ENCODE measurements at regions not wholly inside any gene's neighbourhood (a gene's known extent, or its start where the extent isn't known, plus 50 kb on each side); places are given as distances from the start of the nearest gene placed in this dataset.

- CTCF ChIA-PET: no interaction called here
- no peak for TF ChIP-seq CTCF (IDR thresholded peaks at IDR 0.05; ENCODE audit: insufficient read depth, low read length, missing control alignments)
Measured at GRCh38 chr13:43991773-43992201, 112.1 kb downstream of the LACC1 start.

DNA sequence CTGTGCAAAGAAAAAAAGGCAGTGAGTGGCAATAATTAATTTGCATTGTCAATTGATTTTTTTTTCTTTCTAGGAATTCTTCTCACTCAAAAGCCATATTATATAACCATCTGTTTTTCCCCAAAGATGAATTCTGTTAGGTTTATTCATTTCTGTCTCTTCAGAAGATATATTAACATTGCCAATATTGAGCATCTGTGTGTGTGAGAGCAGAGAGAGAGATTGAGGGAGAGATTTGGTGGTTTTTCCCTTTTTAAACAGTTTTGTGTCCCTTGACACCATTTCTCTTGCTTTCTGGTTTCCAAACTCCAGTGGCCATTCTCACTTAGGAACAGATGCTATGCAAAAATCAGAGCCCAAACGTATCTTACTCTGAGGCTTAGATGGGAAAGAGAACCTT, 112.5 kb downstream of the LACC1 start:
- POLR2A ChIA-PET: no interaction called here
- CTCF ChIA-PET: no interaction called here
- DNase-seq (ENCODE audit: low read depth, low spot score): no peak
- TF ChIP-seq CTCF (IDR thresholded peaks at IDR 0.05; ENCODE audit: insufficient read depth, low read length, missing control alignments): no peak
- H3K4me3 ChIP-seq (ENCODE audit: low read depth, low read length): no peak overlapping the region

More at GRCh38 chr13:43991773-43992201, 112.1 kb downstream of the LACC1 start:
- no peak for DNase-seq (ENCODE audit: low read depth, low spot score)
- POLR2A ChIA-PET: no interaction called here
- no peak overlapping the region for H3K4me3 ChIP-seq (ENCODE audit: low read depth, low read length)

DNA sequence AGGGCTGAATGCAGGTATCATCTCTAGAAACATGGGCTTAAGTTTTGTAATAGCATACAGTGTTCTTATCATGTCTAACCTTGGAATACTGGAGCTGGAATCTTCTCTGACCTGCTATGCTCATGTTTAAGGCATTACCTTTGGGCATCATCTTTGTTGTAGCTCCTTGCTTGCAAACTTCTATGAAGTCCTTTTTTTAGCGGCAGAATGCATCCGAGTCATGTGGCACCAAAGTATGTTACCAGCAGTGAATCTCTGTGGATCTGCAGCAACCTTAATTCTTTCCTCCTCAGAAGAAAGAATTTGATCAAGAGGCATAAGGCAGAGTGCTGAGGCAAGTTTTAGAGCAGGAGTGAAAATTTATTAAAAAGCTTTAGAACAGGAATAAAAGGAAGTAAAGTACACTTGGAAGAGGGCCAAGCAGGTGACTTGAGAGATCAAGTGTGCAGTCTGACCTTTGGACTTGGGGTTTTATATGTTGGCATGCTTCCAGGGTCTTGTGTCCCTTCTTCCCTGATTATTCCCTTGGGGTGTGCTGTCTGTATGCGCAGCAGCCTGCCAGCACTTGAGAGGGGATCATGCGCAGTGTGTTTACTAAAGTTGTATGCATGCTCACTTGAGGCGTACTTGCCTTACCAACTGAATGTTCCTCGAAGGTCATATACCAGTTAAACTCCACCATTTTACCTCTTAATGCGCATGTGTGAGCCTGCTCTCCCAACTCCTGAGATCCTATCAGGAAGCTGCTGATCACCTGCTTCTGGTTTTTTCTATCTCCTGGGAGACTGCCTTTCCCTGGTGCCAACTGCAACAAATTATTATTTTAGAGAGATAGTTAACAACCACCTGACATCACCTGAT, 115.5 kb downstream of the LACC1 start:
- DNase-seq (ENCODE audit: low read depth, low spot score): no peak
- no peak overlapping the region for H3K4me3 ChIP-seq (ENCODE audit: low read depth, low read length)
- TF ChIP-seq CTCF (IDR thresholded peaks at IDR 0.05; ENCODE audit: insufficient read depth, low read length, missing control alignments): no peak
- POLR2A ChIA-PET: interaction anchor here (0.6 kb wide), 1 partner anchor 51 kb away, joined by 3 read pairs; no protein-coding TSS in a partner anchor
- CTCF ChIA-PET: interaction anchor here (0.6 kb wide), 1 partner anchor 391 kb away, joined by 3 read pairs; no protein-coding TSS in a partner anchor

- no peak for DNase-seq (ENCODE audit: low read depth, low spot score)
- CTCF ChIA-PET: no interaction called here
- POLR2A ChIA-PET: no interaction called here
- no peak for TF ChIP-seq CTCF (IDR thresholded peaks at IDR 0.05; ENCODE audit: insufficient read depth, low read length, missing control alignments)
- no peak overlapping the region for H3K4me3 ChIP-seq (ENCODE audit: low read depth, low read length)
Measured at GRCh38 chr13:43996221-43996620, 116.5 kb downstream of the LACC1 start.

GRCh38 chr13:44003481-44003880, 123.8 kb downstream of the LACC1 start:
- DNase-seq (ENCODE audit: low read depth, low spot score): no peak
- TF ChIP-seq CTCF (IDR thresholded peaks at IDR 0.05; ENCODE audit: insufficient read depth, low read length, missing control alignments): no peak
- ChIA-PET POLR2A (no interaction called here), CTCF (no interaction called here)
- H3K4me3 ChIP-seq (ENCODE audit: low read depth, low read length): no peak overlapping the region

DNA sequence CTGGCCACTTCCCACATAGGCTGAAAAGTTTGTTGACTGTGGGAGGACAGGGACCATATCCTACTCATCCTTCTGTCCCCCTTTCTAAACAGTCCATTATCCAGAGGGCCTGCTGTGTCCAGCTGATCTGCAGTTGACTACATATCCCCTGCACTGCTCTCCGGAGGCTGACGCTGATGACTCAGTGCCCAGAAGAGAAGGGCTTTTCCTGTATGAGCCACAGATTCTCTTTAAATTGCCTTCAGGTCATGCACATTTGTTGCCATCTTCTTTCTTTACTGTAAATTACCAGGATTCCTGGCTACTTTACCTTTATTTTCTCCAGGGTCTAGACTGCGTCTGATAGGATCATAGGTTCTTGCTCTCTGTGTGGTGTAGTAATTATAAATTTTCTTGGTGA, 125.2 kb downstream of the LACC1 start:
- ChIA-PET CTCF (no interaction called here), POLR2A (no interaction called here)
- peak; percentile 28 for DNase-seq (ENCODE audit: low read depth, low spot score)
- H3K4me3 ChIP-seq (ENCODE audit: low read depth, low read length): no peak overlapping the region
- TF ChIP-seq CTCF (IDR thresholded peaks at IDR 0.05; ENCODE audit: insufficient read depth, low read length, missing control alignments): no peak

Data from AG04449 (cell line).